NCI-H526 (cell line): ENCODE measurements at regions not wholly inside any gene's neighbourhood (a gene's known extent, or its start where the extent isn't known, plus 50 kb on each side); places are given as distances from the start of the nearest gene placed in this dataset.

Source experiments
- DNase-seq, 2 experiments: peaks; one replicate each; lab custom pipeline; 2025; lab: John Stamatoyannopoulos, UW

DNA sequence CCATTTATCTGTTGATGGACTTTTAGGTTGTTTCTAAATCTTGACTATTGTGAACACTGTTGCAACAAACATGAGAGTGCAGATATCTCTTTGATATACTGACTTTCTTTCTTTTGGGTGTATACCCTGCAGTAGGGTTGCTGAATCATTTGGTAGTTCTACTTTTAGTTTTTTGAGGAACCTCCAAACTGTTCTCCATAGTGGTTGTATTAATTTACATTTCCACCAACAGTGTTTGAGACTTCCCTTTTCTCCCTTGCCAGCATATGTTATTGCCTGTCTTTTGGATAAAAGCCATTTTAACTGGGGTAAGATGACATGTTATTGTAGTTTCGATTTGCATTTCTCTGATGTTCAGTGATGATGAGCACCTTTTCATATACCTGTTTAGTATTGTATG is 330.0 kb downstream of the DDX10 start:
- DNase-seq = no peak

DNA sequence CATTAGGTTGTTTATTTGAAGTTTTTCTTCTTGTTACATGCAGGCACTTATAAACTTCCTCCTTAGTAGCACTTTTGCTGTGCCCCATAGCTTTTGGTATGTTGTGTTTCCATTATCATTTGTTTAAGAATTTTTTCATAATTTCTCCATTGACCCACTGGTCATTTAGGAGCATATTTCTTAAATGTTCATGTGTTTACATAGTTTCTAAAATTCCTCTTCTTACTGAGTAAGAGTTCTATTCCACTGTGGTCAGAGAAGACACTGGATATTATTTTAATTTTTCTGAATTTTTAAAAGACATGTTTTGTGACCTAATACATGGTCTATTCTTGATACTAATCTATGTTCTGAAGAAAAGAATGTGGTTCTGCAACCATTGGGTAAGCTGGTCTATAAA is 333.0 kb downstream of the DDX10 start:
- no peak for DNase-seq

DNA sequence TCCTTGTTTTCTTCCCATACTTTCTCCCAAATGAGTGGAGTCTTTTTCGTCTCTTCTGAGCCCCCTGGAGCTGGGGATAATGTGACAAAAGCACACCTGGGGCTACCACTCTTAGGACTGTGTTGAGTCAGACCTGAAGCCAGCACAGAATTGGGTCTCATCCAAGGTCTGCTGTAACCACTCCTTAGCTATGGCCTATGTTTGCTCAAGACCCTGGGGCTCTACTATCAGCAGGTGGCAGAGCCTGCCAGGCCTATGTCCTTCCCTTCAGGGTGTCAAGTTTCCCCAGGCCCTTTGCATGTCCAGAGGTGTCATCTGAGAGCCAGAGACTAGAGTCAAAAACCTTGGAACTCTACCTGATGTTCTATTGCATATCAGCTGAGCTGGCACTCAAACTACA is 335.7 kb downstream of the DDX10 start:
- DNase-seq = no peak

DNA sequence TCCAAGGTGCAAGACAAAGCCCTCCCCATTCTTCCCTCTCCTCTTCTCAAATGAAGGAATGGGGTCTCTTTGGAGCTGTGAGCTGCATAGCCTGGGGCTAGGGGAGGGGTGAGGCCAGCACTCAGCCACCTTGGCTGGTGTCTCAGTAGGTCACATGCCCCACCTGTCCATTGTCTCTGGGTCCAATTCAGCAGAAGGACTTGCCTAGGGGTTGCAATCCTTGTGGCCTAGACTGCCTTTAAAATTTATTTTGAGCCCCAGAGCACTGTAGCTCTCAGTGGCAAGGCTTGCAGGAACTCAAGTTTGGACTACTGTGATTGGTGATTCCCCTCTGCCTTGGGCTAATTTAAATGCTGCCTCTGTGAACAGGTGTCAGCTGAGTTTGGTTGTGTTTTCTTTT is 336.7 kb downstream of the DDX10 start:
- DNase-seq = no peak

DNA sequence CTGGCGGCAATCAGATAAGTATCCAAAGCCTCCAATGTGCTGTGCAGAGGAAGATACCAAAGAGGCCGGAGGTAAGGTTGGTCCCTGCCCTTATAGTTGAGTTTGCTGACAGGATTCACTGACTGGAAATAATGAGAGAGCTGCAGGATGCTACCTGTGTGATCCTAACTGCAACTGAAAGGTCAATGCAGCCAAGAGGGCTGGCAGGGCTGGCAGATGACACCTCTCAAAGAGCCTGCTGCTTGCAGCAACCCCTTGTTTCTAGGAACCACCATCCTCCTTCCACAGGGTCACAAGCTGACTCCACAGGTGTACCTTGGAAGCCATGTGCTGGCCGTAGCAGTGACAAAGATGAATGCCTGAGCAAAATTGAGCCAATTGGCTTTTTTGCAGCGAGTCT is 348.1 kb downstream of the DDX10 start:
- DNase-seq = no peak

DNA sequence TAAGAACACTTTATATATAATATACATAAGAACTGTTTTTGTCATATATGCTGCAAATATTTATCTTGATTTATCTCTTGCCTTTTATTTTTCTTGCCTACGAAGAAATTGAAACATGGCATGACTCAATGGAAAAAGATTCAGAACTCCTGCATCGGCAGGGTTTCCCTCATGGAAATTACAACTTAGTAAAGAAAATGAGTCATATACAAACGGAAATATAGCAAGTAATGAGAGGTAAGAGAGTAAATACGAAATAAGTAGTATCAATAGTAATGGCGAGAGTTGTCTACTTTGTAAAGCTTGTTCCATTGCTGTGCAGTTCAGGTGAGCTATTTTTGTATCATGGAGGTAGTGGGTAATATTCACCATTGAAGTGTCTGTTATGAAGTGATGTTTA is 350.4 kb downstream of the DDX10 start:
- no peak for DNase-seq

DNA sequence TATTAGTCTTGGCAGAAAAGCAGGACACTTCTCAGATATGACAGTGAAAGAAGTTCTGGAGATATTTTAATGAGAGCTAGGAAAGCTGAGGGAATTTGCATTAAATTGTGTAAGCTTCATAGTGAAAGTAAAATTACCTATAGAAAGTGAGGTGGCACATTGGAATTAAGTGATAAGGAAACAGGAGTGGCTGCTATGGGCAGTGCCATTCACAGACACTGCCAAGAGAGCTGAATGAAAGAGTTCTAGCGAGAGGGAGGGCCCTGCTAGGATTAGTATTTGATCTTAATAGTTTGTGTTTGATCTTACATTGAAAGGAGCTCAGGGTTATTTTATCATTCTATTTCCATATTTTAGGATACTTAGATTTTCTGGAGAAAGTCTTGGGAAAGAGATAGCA is 351.9 kb downstream of the DDX10 start:
- peak; percentile 42 to 46 for DNase-seq

DNA sequence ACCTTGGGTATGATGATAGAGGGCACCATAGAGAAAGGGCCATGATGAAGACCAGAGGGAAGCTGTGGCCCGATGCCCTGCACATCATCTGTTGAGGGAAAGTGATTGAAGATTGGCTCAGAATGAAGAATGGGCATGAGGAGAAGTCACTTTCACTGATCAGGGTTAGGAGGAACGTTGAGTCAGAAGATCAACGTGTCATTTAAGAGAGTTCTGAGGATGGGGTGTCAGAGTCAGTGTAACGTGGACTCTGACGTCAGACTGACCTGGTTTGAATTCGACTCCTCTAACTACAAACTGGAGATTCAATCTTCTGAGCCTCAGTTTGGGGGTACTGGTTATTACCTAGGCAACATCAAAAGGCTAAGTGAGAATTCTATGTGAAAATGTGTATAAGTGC is 352.6 kb downstream of the DDX10 start:
- no peak for DNase-seq

DNA sequence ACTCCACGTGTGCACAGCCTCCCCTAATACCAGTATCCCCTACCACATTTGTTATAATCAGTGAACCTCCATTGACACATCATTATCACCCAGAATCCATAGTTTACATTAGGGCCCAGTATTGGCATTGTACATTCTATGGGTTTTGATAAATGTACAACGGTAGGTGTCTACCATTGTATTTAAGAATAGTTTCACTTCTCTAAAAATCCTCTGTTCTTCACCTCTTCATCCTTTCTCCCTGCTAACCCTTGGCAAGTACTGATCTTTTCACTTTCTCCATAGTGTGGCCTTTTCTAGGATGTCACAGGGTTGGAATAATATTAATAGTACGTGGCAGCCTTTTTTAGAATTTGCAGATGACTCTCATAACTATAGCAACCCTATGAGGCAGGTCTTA is 353.8 kb downstream of the DDX10 start:
- DNase-seq = no peak

DNA sequence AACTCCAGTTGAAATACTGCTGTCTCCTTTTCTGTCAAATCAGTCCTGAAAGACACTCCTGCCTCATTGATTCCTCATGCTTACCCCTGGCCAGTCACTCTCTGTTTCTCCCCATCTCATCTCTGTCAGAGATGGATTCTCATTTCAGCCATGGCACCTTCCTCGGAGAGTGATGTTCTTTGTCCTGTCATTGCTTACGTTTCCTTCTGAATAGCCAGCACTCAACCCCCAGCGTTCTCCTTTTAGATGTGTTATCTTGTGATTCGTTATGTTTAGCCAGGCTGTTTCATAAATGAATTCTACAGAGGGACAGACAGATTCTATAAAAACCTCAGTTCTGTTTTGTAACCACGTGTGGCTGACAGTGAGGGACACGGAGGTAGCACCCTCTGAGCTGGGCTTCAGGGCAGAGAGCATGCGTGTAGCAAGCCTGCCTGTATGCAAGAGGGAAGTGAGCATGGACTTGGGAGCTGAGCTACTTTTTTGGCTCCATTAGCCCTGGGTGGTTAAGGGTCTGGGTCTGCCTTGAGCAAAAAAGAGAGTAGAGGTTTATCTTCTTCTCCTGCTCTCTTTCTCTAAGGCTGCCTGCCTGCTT is 354.6 kb downstream of the DDX10 start:
- no peak for DNase-seq

DNA sequence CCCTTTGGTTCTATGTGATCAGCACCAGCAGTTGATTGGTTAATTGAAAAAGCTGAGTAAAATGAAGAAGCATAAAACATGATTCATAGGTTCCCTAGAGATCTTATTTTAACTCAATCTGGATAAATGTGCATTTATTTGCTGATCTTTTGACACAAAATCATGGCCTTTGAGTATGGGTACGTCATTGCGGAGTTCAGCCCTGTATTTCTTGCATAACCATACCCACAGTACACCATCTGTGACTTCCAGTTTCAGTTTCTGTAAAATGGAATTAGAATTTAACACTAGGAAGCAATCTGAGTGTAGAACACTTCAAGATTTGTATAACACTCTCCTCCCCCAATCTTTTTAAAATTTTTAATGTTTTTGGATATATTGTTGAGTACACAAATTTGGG is 358.2 kb downstream of the DDX10 start:
- DNase-seq = no peak

DNA sequence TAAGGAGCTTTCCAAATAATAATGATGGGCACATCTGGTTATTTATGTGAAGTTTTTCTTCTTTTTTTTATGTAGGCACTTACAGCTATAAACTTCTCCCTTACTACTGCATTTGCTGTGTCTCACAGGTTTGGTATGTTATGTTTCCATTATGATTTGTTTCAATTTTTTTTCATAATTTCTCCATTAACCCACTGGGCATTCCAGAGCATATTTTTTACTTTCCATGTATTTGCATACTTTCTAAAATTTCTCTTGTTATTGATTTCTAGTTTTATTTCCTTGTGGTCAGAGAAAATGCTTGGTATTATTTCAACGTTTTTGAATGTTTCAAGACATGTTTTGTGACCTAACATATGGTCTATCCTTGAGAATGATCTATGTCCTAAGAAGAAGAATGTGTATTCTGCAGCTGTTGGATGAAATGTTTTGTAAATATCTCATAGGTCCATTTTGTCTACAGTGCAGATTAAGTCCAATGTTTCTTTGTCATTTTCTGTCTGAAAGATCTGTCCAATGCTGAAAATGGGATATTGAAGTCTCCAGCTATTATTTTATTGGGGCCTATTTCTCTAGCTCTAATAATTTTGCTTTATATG is 362.1 kb downstream of the DDX10 start:
- no peak for DNase-seq

DNA sequence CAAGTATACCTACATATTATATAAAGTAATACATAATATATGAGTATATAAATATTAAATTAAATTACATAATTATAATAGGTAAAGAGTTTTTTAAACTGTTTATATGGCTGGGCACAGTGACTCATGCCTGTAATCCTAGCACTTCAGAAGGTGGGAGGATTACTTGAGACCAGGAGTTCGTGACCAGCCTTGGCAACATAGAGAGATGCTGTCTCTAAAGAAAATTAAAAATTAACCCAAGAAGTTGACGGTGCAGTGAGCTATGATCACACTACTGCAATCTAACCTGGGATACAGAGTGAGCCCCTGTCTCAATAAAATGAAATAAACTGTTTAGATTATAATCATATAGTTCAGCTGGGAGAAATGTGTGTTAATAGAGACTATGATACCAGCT is 363.0 kb downstream of the DDX10 start:
- no peak for DNase-seq

DNA sequence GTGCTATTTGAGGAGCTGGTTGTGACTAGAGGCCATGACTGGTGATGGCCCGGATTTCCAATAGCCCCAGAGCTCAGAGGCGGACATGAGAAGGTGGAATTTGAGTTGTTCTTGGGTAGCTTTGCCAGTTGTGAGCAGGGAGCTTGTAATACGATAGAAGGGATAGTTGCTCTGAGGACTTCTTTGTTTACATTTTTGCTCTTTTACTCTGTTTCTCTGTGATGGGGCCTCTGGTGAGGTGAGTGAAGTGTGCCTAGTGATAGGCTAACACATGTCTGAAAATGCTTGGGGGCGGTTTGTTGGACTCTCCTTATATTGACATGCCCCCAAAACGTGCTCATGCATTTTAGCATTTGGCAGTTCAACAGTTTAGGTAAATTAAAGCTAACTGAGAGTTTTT is 365.1 kb downstream of the DDX10 start:
- DNase-seq = no peak

DNA sequence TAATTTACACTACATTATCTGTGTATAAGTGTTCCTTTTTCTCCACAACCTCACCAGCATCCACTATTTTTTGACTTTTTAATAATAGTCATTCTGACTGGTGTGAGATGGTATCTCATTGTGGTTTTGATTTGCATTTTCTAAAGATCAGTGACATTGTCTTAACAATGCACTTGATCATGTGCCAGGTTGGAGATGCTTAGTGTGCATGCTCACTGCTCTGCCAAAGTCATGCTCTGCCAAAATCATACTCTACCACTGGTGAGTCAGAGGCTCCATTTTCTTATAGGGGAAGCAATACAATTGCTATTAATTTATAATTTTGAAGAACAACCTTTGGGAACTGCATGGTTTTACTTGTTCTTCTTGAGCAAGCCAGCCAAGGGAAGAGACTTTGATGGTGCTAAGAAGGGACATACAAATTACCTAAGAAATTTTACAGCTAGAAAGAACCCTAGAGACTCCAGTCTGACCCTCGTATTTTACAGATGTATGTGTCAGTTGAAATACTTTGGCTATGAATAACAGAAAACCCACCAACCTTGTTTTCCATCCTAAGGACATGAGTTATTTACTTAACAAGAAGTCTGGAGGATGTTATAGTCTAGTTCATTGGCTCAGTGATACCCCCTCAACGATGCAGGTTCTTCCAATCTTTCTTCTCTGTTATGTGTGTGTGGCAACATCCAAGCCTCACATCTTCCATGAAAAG is 368.9 kb downstream of the DDX10 start:
- no peak for DNase-seq

DNA sequence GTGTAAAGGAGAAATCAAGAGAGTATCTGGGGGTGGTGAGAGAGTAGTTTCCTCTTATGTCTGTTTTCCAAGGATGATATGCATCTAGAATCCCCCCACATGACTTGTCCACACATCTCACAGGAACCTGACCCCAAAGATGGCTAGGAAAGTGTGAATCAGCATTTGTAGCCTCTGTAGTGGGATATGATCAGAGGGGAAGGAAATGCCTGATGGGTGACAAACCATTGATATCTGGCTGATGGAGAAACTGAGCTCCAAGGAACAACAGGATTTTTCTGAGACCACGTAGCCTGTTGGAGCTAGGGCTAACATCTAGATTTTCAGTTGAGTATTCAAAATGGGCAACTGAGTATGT is 369.4 kb downstream of the DDX10 start:
- no peak for DNase-seq

DNA sequence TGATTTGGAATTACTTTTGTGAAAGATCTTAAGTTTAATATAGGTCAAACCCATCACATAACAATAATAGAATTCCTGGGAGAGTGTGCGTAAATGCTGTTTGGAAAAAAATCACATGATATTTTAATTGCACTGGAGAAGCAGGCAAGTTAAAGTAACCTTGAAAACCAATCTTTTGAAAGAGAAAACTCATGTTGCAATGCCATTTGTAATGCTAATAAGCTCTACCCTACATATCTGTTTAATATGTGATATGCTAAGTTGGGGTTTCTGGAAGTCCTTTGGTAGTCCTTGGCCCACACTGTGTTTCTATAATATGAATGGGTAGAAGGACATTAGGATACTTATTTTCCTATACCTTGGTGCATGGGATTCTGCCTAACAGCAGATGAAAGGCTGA is 370.4 kb downstream of the DDX10 start:
- no peak for DNase-seq

DNA sequence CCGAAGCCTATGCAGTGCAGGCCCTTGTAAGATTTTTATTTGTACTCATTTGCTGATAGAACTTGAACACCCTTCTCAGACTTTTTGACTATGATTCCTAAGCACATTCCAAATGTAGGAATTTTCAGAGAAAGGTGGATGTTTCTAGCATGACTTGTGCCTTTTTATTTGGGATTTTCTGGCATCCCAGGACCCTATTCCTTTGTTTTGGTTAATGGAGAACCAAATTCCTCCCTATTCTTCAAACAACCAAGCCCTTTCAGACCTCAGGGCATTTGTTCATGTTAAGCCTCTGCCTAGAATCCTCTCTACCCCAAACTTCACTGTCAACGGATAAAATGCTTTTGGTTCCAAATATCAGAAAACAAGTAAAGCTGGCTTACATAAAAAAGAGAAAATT is 371.1 kb downstream of the DDX10 start:
- no peak for DNase-seq

DNA sequence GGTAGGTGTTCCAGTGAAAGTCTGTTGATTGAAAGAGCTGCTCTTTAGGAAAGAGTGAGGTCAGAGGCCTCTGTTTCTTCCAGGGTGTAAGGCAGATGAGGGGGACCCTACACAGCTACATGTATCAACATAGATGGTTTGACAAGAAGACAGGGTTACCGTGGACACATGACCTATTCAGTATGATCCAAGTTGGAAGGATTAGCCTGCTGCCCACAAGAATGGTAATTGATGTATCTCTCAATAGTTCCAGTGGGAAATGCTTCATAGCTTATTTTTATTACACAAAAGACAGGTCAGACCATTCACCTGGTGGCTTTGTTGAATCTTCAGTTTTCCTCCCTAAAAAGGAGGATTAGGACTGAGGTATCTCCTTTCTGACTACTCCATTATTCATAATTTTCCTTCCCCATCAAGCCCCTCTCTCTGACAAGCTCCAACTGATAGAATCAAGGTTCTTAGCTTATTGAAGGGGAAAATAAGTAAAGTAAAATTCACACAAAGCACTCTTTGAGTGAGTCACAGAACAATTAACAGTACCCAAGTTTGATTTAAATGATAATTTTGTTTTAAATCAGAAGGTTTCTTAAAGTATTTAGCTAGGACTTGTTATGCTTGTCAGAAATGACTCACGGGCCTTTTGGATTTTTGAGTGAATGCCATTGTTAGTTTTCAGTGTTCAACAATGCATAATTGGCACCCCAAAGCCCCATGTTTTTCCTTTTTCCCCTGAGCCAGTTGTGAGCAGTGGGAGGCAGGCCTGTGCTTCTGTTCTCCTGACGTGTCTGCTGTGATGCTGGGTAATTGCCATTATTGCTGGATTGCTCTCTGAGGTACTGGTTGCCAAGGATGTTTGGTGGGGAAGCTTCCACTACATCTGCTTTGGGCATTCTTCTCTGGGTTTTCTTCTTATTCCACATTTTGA is 373.2 kb downstream of the DDX10 start:
- no peak for DNase-seq

DNA sequence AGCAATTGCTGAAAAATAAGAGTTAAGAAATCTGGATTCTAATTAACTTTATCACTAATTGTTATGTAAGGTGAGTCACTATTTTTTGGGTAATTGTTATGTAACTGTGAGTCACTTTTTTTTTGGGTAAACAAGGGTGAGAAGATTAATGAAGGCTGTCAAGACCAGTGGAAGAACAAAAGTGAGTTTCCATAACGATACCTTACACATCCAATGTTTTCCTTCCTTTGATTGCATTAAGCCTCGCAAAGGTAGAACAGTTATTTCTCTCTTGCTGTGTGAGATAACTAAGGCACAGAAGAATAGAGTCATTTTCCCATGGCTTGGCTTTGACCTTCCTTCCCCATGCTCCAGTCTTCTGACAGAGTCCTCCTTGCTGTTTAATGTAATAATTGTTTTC is 374.7 kb downstream of the DDX10 start:
- DNase-seq = no peak

DNA sequence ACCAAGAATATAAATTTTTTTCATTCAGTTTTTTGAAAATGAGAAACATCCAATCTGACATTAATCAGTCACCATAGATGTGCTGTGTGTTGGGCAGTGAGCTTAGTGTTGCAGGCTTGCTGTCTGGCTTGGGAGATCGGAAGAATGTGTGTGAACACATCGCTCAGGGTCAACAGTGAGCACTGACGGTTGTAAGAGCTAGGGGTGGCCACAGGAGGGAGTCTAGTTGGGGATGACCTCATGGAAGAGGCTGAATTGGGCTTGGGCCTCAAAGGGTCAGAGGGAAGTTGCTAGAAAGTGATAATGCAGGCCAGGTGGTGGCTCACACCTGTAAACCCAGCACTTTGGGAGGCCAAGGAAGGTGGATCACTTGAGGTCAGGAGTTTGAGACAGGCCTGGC is 375.4 kb downstream of the DDX10 start:
- peak; percentile 18 to 54 for DNase-seq

DNA sequence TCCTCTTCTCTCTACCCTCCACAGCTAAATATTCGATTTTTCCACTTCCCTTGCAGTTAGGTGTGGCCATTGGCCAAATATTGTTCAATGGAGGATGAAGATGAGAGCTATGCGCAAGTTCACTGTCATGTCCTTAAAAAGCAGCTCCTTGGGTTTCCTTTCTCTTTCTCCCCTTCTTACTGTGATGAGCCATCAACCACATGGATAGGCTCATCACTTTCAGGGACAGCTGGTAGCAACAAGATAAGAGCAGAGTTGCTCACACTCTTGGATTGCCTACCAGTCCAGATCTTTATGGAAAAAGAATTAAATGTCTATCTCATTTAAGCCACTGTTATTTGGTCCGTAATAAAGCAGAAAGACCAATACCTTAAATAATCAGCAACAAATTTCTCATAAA is 377.0 kb downstream of the DDX10 start:
- no peak for DNase-seq

DNA sequence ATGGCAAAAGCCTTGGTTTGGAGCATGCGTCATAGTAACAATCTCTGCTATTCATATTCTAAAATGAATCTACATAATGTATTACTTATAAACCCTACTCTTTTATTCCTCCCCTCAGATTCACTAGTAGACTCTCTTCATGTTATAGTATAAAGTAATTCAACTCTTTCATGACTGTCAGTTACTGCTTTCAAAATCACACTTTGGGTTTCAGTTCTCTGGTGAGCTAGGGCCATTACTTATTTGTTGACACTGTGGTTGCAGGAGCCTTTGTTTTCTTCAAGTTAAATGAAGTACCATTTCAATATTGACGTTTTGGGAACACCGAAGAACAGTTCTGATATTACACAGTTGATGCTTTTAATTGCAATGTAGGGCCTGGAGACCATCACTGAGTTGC is 378.4 kb downstream of the DDX10 start:
- peak in 1 of 2 experiments; percentile 53 for DNase-seq
